Mucosa of descending colon (tissue), 3 donors: ENCODE measurements at regions not wholly inside any gene's neighbourhood (a gene's known extent, or its start where the extent isn't known, plus 50 kb on each side); places are given as distances from the start of the nearest gene placed in this dataset.

Experiments
- ATAC-seq: fragments of 200-7000 bp; cut with Tn5 transposase; one replicate; pipeline ENCODE4 v1.9.1; 2020; ENCODE audit warnings: mild to moderate bottlenecking, moderate library complexity
- DNase-seq, 3 donors: peaks; one replicate each; pipeline ENCODE4 v3.0.0-alpha.2; 2020
- H3K36me3 ChIP-seq: fragments of 200-600 bp; one replicate; pipeline ENCODE4 v1.8.0; 2021; ENCODE audit warnings: low read depth, mild to moderate bottlenecking
- H3K4me1 ChIP-seq: fragments of 200-600 bp; one replicate; pipeline ENCODE4 v1.8.0; 2021; ENCODE audit warnings: low read depth, mild to moderate bottlenecking
- H3K4me3 ChIP-seq: fragments of 200-600 bp; one replicate; pipeline ENCODE4 v1.8.0; 2021; ENCODE audit warnings: mild to moderate bottlenecking
- H3K9me3 ChIP-seq: fragments of 200-600 bp; one replicate; pipeline ENCODE4 v1.8.0; 2021; ENCODE audit warnings: mild to moderate bottlenecking
- CTCF ChIP-seq: fragments of 200-600 bp; IDR thresholded peaks from one replicate; pipeline ENCODE4 v1.8.0; 2022; ENCODE audit warnings: antibody characterized with exemption, mild to moderate bottlenecking
- intact Hi-C, 2 donors: fragments of 100-400 bp; cut with DNase I in 1 of 2; cut with micrococcal nuclease in 1 of 2; formaldehyde crosslinking; loops; one replicate each; pipeline versions ENCODE4 v1.11.0 to v1.11.1; 2022; cut with DNase I, micrococcal nuclease
- donor health status: DM: no; HTN: no; CAD: no; lungs with moderate emphysema.
- donor health status: DM: no; HTN: no; CAD: no.
- donor health status: DM: no; HTN: yes; CAD: no.

DNA sequence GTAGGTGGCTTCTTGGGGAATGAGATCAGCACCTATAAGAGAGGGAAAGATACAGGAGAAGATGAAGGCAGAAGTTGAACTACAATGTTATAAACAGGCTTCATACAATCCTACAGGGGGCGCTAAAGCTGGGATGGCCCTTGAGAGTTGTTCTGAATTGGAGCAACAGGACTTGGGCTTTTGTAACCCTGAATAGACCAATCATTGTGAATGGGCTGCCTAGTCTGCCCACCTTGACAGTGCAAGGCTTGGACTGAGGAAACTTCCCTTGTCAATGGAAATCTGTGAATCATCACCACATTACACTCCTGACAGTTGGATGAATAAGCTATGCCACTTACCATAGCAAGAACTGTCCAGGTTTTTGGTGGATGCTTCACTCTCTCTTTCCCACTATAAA is 306.1 kb downstream of the KCNC2 start:
- intact Hi-C loops, result no loop called here

DNA sequence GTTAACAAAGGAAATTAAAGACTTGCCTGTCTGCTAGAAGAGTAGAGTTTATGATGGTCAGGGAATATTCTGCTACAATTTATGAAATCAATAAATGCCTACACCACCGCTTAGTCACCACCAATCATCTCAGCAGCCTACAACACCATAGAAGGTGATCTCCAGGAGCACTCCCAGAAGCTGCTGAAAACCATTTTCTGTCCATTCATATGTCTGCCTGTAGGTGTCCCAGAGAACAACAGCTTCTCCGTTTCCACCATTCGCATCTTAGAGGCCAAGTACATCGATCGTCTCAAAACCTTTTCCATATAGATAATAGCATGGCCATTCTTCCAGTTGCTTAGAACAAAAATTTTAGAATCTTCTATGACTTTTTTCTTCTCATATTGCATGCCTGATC is 303.4 kb downstream of the KCNC2 start:
- no peaks in the 10 kb centered on the region for H3K36me3 ChIP-seq
- intact Hi-C loops, result no loop called here
- DNase-seq (no peak), ATAC-seq (no peak)
- H3K4me3 ChIP-seq, result no peak overlapping the region
- TF ChIP-seq CTCF, result no peak
- H3K9me3 ChIP-seq, result no peaks in the 10 kb centered on the region
- no peaks in the 10 kb centered on the region for H3K4me1 ChIP-seq

More for the DNA sequence above, 306.1 kb downstream of the KCNC2 start:
- DNase-seq (no peak), ATAC-seq (no peak)
- no peaks in the 10 kb centered on the region for H3K9me3 ChIP-seq
- no peak overlapping the region for H3K4me3 ChIP-seq
- H3K36me3 ChIP-seq, result no peaks in the 10 kb centered on the region
- no peak for TF ChIP-seq CTCF
- no peaks in the 10 kb centered on the region for H3K4me1 ChIP-seq

DNA sequence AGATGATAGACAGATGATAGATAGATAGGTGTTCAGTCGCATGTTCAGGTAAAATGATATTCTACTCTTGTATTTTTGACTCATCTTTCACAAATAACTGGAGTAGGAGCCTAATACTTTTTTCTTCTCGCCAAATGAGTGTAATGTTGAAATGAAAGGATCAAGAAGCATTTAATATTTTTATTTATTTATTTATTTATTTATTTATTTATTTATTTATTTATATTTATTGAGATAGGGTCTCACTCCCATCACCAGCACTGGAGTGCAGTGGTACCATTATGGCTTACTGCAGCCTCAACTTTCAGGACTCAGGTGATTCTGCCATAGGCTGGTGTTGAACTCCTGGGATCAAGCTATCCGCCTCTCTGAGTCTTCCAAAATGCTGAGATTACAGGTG is 298.8 kb downstream of the KCNC2 start:
- Histone ChIP-seq H3K4me1 (no peaks in the 10 kb centered on the region), H3K9me3 (no peaks in the 10 kb centered on the region), H3K36me3 (no peaks in the 10 kb centered on the region), H3K4me3 (no peak overlapping the region)
- DNase-seq (no peak), ATAC-seq (no peak)
- TF ChIP-seq CTCF, result no peak
- intact Hi-C loops, result no loop called here

- Histone ChIP-seq H3K4me3 (no peak overlapping the region), H3K4me1 (no peaks in the 10 kb centered on the region), H3K9me3 (no peaks in the 10 kb centered on the region), H3K36me3 (no peaks in the 10 kb centered on the region)
- no peak for TF ChIP-seq CTCF
- DNase-seq, result no peak
- no peak for ATAC-seq
- intact Hi-C loops, result no loop called here
These were observed 295.3 kb downstream of the KCNC2 start for GRCh38 chr12:74914378-74914777.

DNA sequence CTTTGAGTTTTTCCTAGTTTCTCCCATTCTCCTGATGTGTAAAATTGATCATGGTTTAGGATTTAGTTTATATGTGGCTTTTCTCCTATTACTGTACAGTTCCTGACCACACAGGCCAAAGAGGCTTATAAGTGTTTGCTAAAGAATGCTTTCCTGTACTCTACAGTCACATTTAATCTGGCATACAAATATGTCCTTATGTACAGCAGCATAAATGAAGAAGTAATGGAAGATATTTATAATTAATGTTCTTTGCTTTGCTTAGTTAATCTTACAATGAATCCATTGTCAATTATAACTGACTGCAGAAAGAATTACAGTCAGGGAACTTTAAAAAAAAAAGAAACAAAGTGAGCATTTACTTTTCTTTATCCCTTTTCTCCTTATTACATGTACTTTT is 293.9 kb downstream of the KCNC2 start:
- DNase-seq (no peak), ATAC-seq (no peak)
- TF ChIP-seq CTCF, result no peak
- Histone ChIP-seq H3K4me3 (no peak overlapping the region), H3K9me3 (no peaks in the 10 kb centered on the region), H3K4me1 (no peaks in the 10 kb centered on the region), H3K36me3 (no peaks in the 10 kb centered on the region)
- intact Hi-C loops, result no loop called here

DNA sequence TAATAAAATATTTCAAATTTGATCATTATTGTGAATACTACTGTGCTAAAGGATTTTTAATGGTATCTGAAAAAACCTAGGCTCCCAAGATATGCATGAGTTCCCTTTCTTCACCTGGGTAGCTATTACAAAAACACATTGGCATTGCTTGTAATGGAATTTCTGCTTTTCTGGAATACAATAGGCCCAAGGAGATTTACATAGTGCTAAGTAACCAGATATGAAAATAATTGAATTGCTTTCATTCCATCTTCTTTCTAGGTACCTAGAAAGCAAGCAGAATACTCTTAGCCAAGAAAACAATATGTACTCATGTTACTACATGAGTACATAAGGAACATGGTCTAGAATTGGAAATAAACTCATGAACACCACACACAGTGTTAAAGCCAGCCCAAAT is 291.9 kb downstream of the KCNC2 start:
- Histone ChIP-seq H3K4me1 (no peaks in the 10 kb centered on the region), H3K4me3 (no peak overlapping the region), H3K9me3 (no peaks in the 10 kb centered on the region), H3K36me3 (no peaks in the 10 kb centered on the region)
- intact Hi-C loops, result no loop called here
- TF ChIP-seq CTCF, result no peak
- DNase-seq, result no peak
- no peak for ATAC-seq
